Activated CD8-positive, alpha-beta T cell treated with anti-CD3 and anti-CD28 coated beads, Interleukin-2, amount 10 ng/mL, durations not matched to agents 7 days and 5 days (primary cell): ENCODE measurements at regions not wholly inside any gene's neighbourhood (a gene's known extent, or its start where the extent isn't known, plus 50 kb on each side); places are given as distances from the start of the nearest gene placed in this dataset.

ENCODE experiments used
- ATAC-seq: fragments of 150-1000 bp; cut with Tn5 transposase; one replicate; pipeline ENCODE4 v1.10.0; 2021; ENCODE audit warnings: moderate library complexity
- CTCF ChIA-PET: fragments of 350-600 bp; sonication (Branson Sonifier 250); formaldehyde crosslinking; loops from one replicate; lab custom pipeline; 2021; ENCODE audit warnings: antibody characterized with exemption; lab: Charles Lee
- POLR2A ChIA-PET: fragments of 350-600 bp; sonication (Branson Sonifier 250); formaldehyde crosslinking; loops from one replicate; lab custom pipeline; 2021; ENCODE audit warnings: antibody characterized with exemption; lab: Charles Lee
- DNase-seq: peaks from one replicate; pipeline ENCODE4 v3.0.0-alpha.2; 2020
- H3K27ac Mint-ChIP-seq: one replicate; pipeline ENCODE4 v1.8.0; 2021; ENCODE audit warnings: mild to moderate bottlenecking, mixed read lengths
- H3K27me3 Mint-ChIP-seq: one replicate; pipeline ENCODE4 v1.8.0; 2021; ENCODE audit warnings: low read depth, mixed read lengths
- H3K36me3 Mint-ChIP-seq: one replicate; pipeline ENCODE4 v1.8.0; 2021; ENCODE audit warnings: low read depth, mixed read lengths
- H3K4me1 Mint-ChIP-seq: one replicate; pipeline ENCODE4 v1.8.0; 2021; ENCODE audit warnings: low read depth, mixed read lengths
- H3K4me3 Mint-ChIP-seq: one replicate; pipeline ENCODE4 v1.8.0; 2021; ENCODE audit warnings: mild to moderate bottlenecking, mixed read lengths
- H3K9me3 Mint-ChIP-seq: one replicate; pipeline ENCODE4 v1.8.0; 2022; ENCODE audit warnings: mixed read lengths; ENCODE audit not compliant: insufficient read depth

- Mint-ChIP-seq H3K4me3 (no peak overlapping the region), H3K4me1 (no peaks in the 10 kb centered on the region), H3K27ac (no peak overlapping the region), H3K36me3 (no peaks in the 10 kb centered on the region), H3K9me3 (no peaks in the 10 kb centered on the region), H3K27me3 (peaks cover 21% of the 10 kb centered on the region)
- no peak for ATAC-seq
- DNase-seq, result no peak
- POLR2A ChIA-PET, result no interaction called here
- CTCF ChIA-PET, result no interaction called here
Measured at GRCh38 chr12:75827061-75827460, 204.5 kb downstream of the PHLDA1 start.

GRCh38 chr12:75825686-75826085, 205.9 kb downstream of the PHLDA1 start:
- no peak for DNase-seq
- Mint-ChIP-seq H3K27me3 (peaks cover 29% of the 10 kb centered on the region), H3K9me3 (no peaks in the 10 kb centered on the region), H3K4me3 (no peak overlapping the region), H3K36me3 (no peaks in the 10 kb centered on the region), H3K27ac (no peak overlapping the region), H3K4me1 (no peaks in the 10 kb centered on the region)
- ChIA-PET CTCF (no interaction called here), POLR2A (no interaction called here)
- no peak for ATAC-seq

- Mint-ChIP-seq H3K9me3 (no peaks in the 10 kb centered on the region), H3K4me3 (no peak overlapping the region), H3K36me3 (no peaks in the 10 kb centered on the region), H3K4me1 (no peaks in the 10 kb centered on the region), H3K27me3 (peaks cover 33% of the 10 kb centered on the region), H3K27ac (no peak overlapping the region)
- POLR2A ChIA-PET, result no interaction called here
- ATAC-seq (no peak), DNase-seq (no peak)
- CTCF ChIA-PET, result no interaction called here
Measured at GRCh38 chr12:75823475-75823874, 208.1 kb downstream of the PHLDA1 start.

DNA sequence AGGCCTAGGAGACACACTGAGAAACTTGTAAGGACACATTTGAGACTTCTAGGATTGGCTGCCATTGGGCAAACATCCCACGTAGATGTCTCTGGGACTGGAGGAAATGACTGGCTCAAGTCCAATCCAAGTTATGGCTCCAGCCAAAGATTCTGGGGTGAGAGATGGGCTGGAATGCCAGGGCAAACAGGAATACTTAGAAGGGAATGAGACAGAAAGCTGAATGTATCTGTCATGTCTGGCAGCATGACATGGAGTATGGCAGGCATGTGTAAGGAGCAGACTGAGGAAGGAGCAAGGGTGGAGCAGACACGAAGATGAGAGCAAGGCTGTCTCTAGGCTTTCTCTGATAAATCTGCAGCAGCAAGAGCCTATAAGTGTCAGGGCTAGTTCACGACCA, 209.2 kb downstream of the PHLDA1 start:
- H3K4me1 Mint-ChIP-seq, result no peaks in the 10 kb centered on the region
- ATAC-seq, result no peak
- peaks cover 31% of the 10 kb centered on the region for H3K27me3 Mint-ChIP-seq
- no peak overlapping the region for H3K4me3 Mint-ChIP-seq
- no peak overlapping the region for H3K27ac Mint-ChIP-seq
- CTCF ChIA-PET, result no interaction called here
- POLR2A ChIA-PET, result no interaction called here
- no peak for DNase-seq
- H3K36me3 Mint-ChIP-seq, result no peaks in the 10 kb centered on the region
- no peaks in the 10 kb centered on the region for H3K9me3 Mint-ChIP-seq

GRCh38 chr12:75820848-75821578, 210.6 kb downstream of the PHLDA1 start:
- no peak for ATAC-seq
- Mint-ChIP-seq H3K4me1 (peaks cover 4% of the 10 kb centered on the region), H3K4me3 (no peak overlapping the region), H3K27me3 (peaks cover 31% of the 10 kb centered on the region), H3K9me3 (no peaks in the 10 kb centered on the region), H3K27ac (no peak overlapping the region), H3K36me3 (no peaks in the 10 kb centered on the region)
- DNase-seq, result no peak
- POLR2A ChIA-PET, result interaction anchor here (0.9 kb wide), 1 partner anchor 209 kb away, joined by 3 read pairs; no protein-coding TSS in a partner anchor
- CTCF ChIA-PET, result interaction anchor here (0.6 kb wide), 1 partner anchor 208 kb away, joined by 3 read pairs; no protein-coding TSS in a partner anchor

DNA sequence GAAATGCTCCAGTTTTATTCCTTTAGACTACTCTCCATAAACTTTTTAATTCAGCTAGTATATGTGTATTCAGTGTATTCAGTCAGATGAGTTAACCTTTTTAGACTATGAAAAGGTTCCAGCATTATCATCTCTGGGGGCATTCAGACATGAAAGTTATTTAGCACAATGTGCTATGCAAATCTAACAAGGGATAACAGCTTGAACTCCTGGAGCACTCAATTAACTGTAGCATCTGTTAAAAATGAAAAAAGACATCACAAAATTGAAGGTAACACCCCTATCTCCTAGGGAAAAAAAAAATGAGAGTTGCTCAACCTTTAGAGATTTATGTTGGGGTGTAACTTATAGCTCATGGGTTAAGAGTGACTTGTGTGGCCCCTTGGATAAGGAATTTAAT, 211.5 kb downstream of the PHLDA1 start:
- H3K4me1 Mint-ChIP-seq, result peaks cover 4% of the 10 kb centered on the region
- ChIA-PET CTCF (interaction anchor here (0.9 kb wide), 1 partner anchor 17 kb away, joined by 3 read pairs; no protein-coding TSS in a partner anchor), POLR2A (no interaction called here)
- H3K4me3 Mint-ChIP-seq, result no peak overlapping the region
- no peaks in the 10 kb centered on the region for H3K36me3 Mint-ChIP-seq
- no peaks in the 10 kb centered on the region for H3K9me3 Mint-ChIP-seq
- H3K27ac Mint-ChIP-seq, result no peak overlapping the region
- peaks cover 31% of the 10 kb centered on the region for H3K27me3 Mint-ChIP-seq
- no peak for ATAC-seq
- no peak for DNase-seq

- Mint-ChIP-seq H3K36me3 (no peaks in the 10 kb centered on the region), H3K4me1 (peaks cover 4% of the 10 kb centered on the region), H3K27me3 (peaks cover 28% of the 10 kb centered on the region), H3K27ac (no peak overlapping the region), H3K9me3 (no peaks in the 10 kb centered on the region), H3K4me3 (no peak overlapping the region)
- ChIA-PET POLR2A (no interaction called here), CTCF (interaction anchor here (0.9 kb wide), 1 partner anchor 16 kb away, joined by 3 read pairs; no protein-coding TSS in a partner anchor)
- ATAC-seq (no peak), DNase-seq (no peak)
Measured at GRCh38 chr12:75819512-75819911, 212.1 kb downstream of the PHLDA1 start.

DNA sequence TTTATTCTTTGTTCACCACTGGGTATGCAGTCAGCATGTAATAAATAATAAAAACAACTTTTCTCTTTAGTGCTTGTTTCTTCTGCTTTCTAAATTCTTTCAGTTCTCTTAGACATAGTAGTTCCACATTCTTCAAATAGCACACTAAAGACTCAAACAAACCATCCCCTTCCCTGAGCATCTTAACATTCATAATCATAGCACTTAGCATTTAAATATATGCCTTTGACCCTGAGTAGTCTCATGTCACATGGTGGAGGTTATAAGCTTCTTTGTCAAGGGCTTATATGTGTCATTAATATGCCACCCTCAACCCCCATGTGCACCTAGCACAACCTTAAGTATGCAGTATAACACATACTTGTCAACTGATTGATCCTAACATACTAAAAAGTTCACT, 212.7 kb downstream of the PHLDA1 start:
- POLR2A ChIA-PET, result no interaction called here
- H3K27me3 Mint-ChIP-seq, result peaks cover 25% of the 10 kb centered on the region

DNA sequence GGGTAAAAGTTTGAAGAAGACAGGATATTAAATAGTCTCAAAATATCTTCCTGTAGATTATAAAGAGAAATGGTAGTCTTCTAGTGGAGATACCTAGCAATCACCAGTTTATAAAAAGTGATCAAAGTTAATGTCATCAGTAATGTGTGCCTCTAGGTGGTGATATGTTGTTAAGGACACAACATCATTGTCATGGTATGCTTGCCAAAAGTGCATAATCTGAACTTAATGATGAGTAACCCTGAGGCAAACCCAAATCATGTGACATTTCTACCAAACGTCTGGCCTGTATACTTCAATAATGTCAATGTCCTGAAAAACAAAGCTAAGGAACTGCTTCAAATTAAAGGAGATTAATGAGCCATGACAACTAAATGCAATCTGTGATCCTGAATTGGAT, 214.7 kb downstream of the PHLDA1 start:
- Mint-ChIP-seq H3K4me3 (no peak overlapping the region), H3K27me3 (peaks cover 13% of the 10 kb centered on the region), H3K4me1 (peaks cover 9% of the 10 kb centered on the region), H3K36me3 (no peaks in the 10 kb centered on the region), H3K9me3 (no peaks in the 10 kb centered on the region), H3K27ac (no peak overlapping the region)
- CTCF ChIA-PET, result interaction anchor here (0.7 to 2.8 kb wide), 15 partner anchors 11 to 305 kb away, joined by 3 to 22 read pairs (median 3); partner anchors contain the start of genes KRR1 and PHLDA1
- ATAC-seq (peak; percentile 78), DNase-seq (no peak)
- POLR2A ChIA-PET, result interaction anchor here (1.3 to 1.4 kb wide), 2 partner anchors 214 to 305 kb away, joined by 4 to 11 read pairs; partner anchors contain the start of genes KRR1 and PHLDA1

More for the DNA sequence above, 212.7 kb downstream of the PHLDA1 start:
- H3K4me3 Mint-ChIP-seq, result no peak overlapping the region
- H3K9me3 Mint-ChIP-seq, result no peaks in the 10 kb centered on the region
- H3K27ac Mint-ChIP-seq, result no peak overlapping the region
- H3K36me3 Mint-ChIP-seq, result no peaks in the 10 kb centered on the region
- peaks cover 4% of the 10 kb centered on the region for H3K4me1 Mint-ChIP-seq
- DNase-seq (no peak), ATAC-seq (no peak)
- CTCF ChIA-PET, result no interaction called here

GRCh38 chr12:75815756-75816155, 215.8 kb downstream of the PHLDA1 start:
- Mint-ChIP-seq H3K4me1 (peaks cover 10% of the 10 kb centered on the region), H3K4me3 (no peak overlapping the region), H3K27me3 (peaks cover 7% of the 10 kb centered on the region), H3K36me3 (no peaks in the 10 kb centered on the region), H3K27ac (no peak overlapping the region), H3K9me3 (no peaks in the 10 kb centered on the region)
- DNase-seq (no peak), ATAC-seq (no peak)
- CTCF ChIA-PET, result interaction anchor here (0.9 to 2.8 kb wide), 12 partner anchors 10 to 289 kb away, joined by 3 to 22 read pairs (median 4); partner anchors contain the start of gene PHLDA1
- POLR2A ChIA-PET, result interaction anchor here (3.2 kb wide), 1 partner anchor 216 kb away, joined by 12 read pairs; the partner anchor contains the start of gene PHLDA1

DNA sequence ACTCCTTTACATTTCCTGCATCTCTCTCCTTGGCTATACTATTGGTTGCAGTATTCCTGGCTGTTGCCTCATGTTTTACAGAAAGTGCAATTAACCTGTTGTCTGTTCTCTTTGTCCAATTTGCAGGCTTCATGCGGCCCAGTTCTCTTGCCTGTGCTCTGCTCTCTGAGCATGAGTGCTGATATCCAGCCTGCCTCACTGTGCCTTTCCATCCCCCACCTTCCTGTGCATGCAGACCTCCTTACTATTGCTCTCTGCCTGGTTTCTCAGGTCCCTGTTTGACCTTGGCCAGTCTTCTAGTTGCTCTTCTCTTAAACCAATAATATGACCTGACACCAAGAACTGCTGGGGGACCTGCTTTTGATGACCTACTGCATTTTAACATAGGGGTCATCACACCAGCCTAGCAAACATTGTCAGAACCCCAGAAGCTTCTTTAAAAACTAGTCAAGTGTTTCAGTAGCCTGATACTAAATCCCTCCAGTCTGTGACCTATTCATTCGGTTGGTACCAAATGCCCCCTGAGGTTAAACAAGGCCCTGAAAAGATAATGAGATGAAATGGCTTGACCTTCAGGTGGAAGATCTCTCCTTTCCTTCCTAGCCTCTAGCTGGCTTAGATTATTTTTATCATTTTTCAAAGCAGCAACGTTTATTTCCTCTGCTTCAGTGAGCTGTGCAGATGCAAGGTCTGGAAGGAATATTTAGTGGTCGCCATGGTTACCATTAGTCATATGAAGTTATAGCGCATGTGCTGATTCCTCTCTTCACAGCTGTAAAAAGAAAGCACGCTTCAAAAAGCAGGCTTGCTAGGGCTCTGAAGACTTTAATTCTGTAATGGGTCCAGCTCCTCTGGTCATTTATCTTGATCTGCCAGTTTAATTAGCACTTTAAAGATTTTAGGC, 216.5 kb downstream of the PHLDA1 start:
- Mint-ChIP-seq H3K27me3 (peaks cover 3% of the 10 kb centered on the region), H3K9me3 (no peaks in the 10 kb centered on the region), H3K36me3 (no peaks in the 10 kb centered on the region), H3K4me1 (peaks cover 10% of the 10 kb centered on the region), H3K4me3 (no peak overlapping the region), H3K27ac (no peak overlapping the region)
- peak; percentile 50 for ATAC-seq
- ChIA-PET CTCF (interaction anchor here (0.9 to 2.8 kb wide), 4 partner anchors 17 to 288 kb away, joined by 3 to 22 read pairs (median 7); partner anchors contain the start of gene PHLDA1), POLR2A (interaction anchor here (3.2 kb wide), 1 partner anchor 216 kb away, joined by 12 read pairs; the partner anchor contains the start of gene PHLDA1)
- no peak for DNase-seq
